ENCODE measurements at regions not wholly inside any gene's neighbourhood (a gene's known extent, or its start where the extent isn't known, plus 50 kb on each side); places are given as distances from the start of the nearest gene placed in this dataset.
"Not testable (repeated sequence)": the region's sequence is repeated elsewhere in the genome, so short reads cannot be mapped to it uniquely, and the experiment has no call there.

- H2AFZ ChIP-seq (replicated peaks): no peak overlapping the region
- H3K4me2 ChIP-seq: peak overlapping the region; percentile 33
- no peaks in the 10 kb centered on the region for H3K79me2 ChIP-seq (ENCODE audit: low read depth)
- Mint-ChIP-seq H3K27ac (no peak overlapping the region), H3K9me3 (peaks cover 2% of the 10 kb centered on the region), H3K36me3 (no peaks in the 10 kb centered on the region), H3K27me3 (ENCODE audit: insufficient read depth, low read depth) (peaks cover 3% of the 10 kb centered on the region), H3K4me1 (peaks cover 22% of the 10 kb centered on the region), H3K4me3 (no peak overlapping the region)
- TF ChIP-seq EZH2 (IDR thresholded peaks at IDR 0.05) (no peak), EZH2phosphoT487 (IDR thresholded peaks at IDR 0.05) (no peak)
- TF ChIP-seq, protein P1, sequence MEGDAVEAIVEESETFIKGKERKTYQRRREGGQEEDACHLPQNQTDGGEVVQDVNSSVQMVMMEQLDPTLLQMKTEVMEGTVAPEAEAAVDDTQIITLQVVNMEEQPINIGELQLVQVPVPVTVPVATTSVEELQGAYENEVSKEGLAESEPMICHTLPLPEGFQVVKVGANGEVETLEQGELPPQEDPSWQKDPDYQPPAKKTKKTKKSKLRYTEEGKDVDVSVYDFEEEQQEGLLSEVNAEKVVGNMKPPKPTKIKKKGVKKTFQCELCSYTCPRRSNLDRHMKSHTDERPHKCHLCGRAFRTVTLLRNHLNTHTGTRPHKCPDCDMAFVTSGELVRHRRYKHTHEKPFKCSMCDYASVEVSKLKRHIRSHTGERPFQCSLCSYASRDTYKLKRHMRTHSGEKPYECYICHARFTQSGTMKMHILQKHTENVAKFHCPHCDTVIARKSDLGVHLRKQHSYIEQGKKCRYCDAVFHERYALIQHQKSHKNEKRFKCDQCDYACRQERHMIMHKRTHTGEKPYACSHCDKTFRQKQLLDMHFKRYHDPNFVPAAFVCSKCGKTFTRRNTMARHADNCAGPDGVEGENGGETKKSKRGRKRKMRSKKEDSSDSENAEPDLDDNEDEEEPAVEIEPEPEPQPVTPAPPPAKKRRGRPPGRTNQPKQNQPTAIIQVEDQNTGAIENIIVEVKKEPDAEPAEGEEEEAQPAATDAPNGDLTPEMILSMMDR (IDR thresholded peaks at IDR 0.05): no peak
- H4K20me1 ChIP-seq (ENCODE audit: low read depth): no peaks in the 10 kb centered on the region
- no peak for DNase-seq (ENCODE audit: low spot score)
- peaks cover 19% of the 10 kb centered on the region for H3K4me1 ChIP-seq
- H3K9me3 ChIP-seq (ENCODE audit: low read depth): no peaks in the 10 kb centered on the region
- H3K9ac ChIP-seq: no peak overlapping the region
- H3K27me3 ChIP-seq: no peaks in the 10 kb centered on the region
- H3K27ac ChIP-seq: no peak overlapping the region
- H3K4me3 ChIP-seq: no peak overlapping the region
- H3F3A ChIP-seq (ENCODE audit: low read depth): no peaks in the 10 kb centered on the region
- H3K36me3 ChIP-seq: no peaks in the 10 kb centered on the region
Measured at GRCh38 chr14:48618057-48618456, 942.7 kb upstream of the MDGA2 start.

DNA sequence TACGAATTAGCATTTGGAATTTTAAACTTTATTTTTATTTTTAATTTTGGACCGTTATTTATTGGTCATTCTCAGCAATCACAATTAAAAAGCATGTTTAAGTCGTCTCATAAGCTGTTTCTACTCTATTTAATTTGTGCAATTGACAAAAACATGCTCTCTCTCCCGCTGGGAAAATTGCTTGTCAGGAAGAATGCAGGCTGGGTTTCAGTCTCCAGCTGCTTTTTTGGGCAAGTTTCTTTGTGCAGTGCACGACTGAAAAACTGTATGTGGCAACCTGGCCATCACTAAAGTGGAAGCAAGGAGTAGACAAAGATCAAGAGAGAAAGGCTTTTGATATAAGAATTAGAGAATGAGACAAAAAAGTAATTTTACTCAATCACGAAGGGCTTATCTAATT is 941.5 kb upstream of the MDGA2 start:
- no peak overlapping the region for H3K9ac ChIP-seq
- Mint-ChIP-seq H3K27me3 (ENCODE audit: insufficient read depth, low read depth) (peaks cover 3% of the 10 kb centered on the region), H3K36me3 (peaks cover under 1% of the 10 kb centered on the region)

DNA sequence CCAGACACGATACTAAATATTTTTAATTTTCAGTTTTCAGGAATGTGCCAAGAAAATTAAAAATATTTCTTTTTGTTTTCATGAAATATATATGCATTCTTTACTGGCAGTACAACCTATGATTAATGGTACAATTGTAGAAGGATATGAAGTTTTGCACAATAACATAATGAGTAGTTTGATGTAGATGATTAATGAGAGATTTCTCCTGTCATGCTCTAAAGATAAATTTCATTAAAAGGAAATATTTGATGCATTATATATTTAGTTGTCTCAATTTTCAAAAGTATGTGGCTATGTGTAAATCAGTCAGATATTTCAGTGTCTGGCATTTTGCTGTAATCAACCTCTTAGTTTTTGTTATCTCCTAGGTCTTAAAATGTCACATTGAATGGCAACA is 940.2 kb upstream of the MDGA2 start:
- no peak overlapping the region for H3K27ac Mint-ChIP-seq
- H3K4me3 ChIP-seq: no peak overlapping the region
- no peaks in the 10 kb centered on the region for H3K27me3 ChIP-seq
- peaks cover 19% of the 10 kb centered on the region for H3K4me1 ChIP-seq
- no peak overlapping the region for H3K4me2 ChIP-seq
- no peak for TF ChIP-seq EZH2phosphoT487 (IDR thresholded peaks at IDR 0.05)
- TF ChIP-seq EZH2 (IDR thresholded peaks at IDR 0.05): no peak
- H3F3A ChIP-seq (ENCODE audit: low read depth): no peaks in the 10 kb centered on the region
- no peak overlapping the region for H3K4me3 Mint-ChIP-seq
- H3K9me3 Mint-ChIP-seq: peaks cover 19% of the 10 kb centered on the region
- no peaks in the 10 kb centered on the region for H3K9me3 ChIP-seq (ENCODE audit: low read depth)
- H3K36me3 ChIP-seq: no peaks in the 10 kb centered on the region
- no peak overlapping the region for H3K9ac ChIP-seq
- no peaks in the 10 kb centered on the region for H3K79me2 ChIP-seq (ENCODE audit: low read depth)
- H3K36me3 Mint-ChIP-seq: peaks cover 3% of the 10 kb centered on the region
- no peaks in the 10 kb centered on the region for H4K20me1 ChIP-seq (ENCODE audit: low read depth)
- no peak for DNase-seq (ENCODE audit: low spot score)
- H3K4me1 Mint-ChIP-seq: peaks cover 22% of the 10 kb centered on the region
- no peak overlapping the region for H3K27ac ChIP-seq
- no peak overlapping the region for H2AFZ ChIP-seq (replicated peaks)
- peaks cover 5% of the 10 kb centered on the region for H3K27me3 Mint-ChIP-seq (ENCODE audit: insufficient read depth, low read depth)

More for the DNA sequence above, 941.5 kb upstream of the MDGA2 start:
- Histone ChIP-seq H3K4me1 (peaks cover 19% of the 10 kb centered on the region), H3K79me2 (ENCODE audit: low read depth) (no peaks in the 10 kb centered on the region), H3K4me2 (no peak overlapping the region), H2AFZ (replicated peaks) (peak overlapping the region; percentile 44), H3F3A (ENCODE audit: low read depth) (no peaks in the 10 kb centered on the region), H4K20me1 (ENCODE audit: low read depth) (no peaks in the 10 kb centered on the region), H3K27ac (no peak overlapping the region), H3K36me3 (no peaks in the 10 kb centered on the region), H3K9me3 (ENCODE audit: low read depth) (no peaks in the 10 kb centered on the region), H3K4me3 (no peak overlapping the region), H3K27me3 (no peaks in the 10 kb centered on the region)
- H3K4me1 Mint-ChIP-seq: peaks cover 22% of the 10 kb centered on the region
- TF ChIP-seq, protein P1 (IDR thresholded peaks at IDR 0.05): no peak
- no peak for TF ChIP-seq EZH2 (IDR thresholded peaks at IDR 0.05)
- no peak for TF ChIP-seq EZH2phosphoT487 (IDR thresholded peaks at IDR 0.05)
- H3K27ac Mint-ChIP-seq: peak overlapping the region; percentile 75
- no peak overlapping the region for H3K4me3 Mint-ChIP-seq
- DNase-seq (ENCODE audit: low spot score): peak; percentile 23
- H3K9me3 Mint-ChIP-seq: peaks cover 8% of the 10 kb centered on the region

- Histone ChIP-seq H3K9ac (no peak overlapping the region), H2AFZ (replicated peaks) (no peak overlapping the region), H3K27ac (no peak overlapping the region), H3K4me1 (peaks cover 19% of the 10 kb centered on the region), H3K9me3 (ENCODE audit: low read depth) (no peaks in the 10 kb centered on the region), H3K4me2 (no peak overlapping the region), H3K4me3 (no peak overlapping the region), H3K27me3 (no peaks in the 10 kb centered on the region), H3K36me3 (no peaks in the 10 kb centered on the region), H3F3A (ENCODE audit: low read depth) (no peaks in the 10 kb centered on the region), H4K20me1 (ENCODE audit: low read depth) (no peaks in the 10 kb centered on the region), H3K79me2 (ENCODE audit: low read depth) (no peaks in the 10 kb centered on the region)
- Mint-ChIP-seq H3K27me3 (ENCODE audit: insufficient read depth, low read depth) (peaks cover 5% of the 10 kb centered on the region), H3K36me3 (peaks cover 3% of the 10 kb centered on the region), H3K9me3 (peaks cover 26% of the 10 kb centered on the region), H3K4me1 (peaks cover 22% of the 10 kb centered on the region), H3K4me3 (no peak overlapping the region), H3K27ac (no peak overlapping the region)
- no peak for TF ChIP-seq EZH2phosphoT487 (IDR thresholded peaks at IDR 0.05)
- TF ChIP-seq, protein P1 (IDR thresholded peaks at IDR 0.05): no peak
- TF ChIP-seq EZH2 (IDR thresholded peaks at IDR 0.05): no peak
- no peak for DNase-seq (ENCODE audit: low spot score)
Measured at GRCh38 chr14:48614003-48614402, 938.6 kb upstream of the MDGA2 start.

GRCh38 chr14:48606960-48607359 is 931.6 kb upstream of the MDGA2 start:
- H3K27ac ChIP-seq; H3K27ac Mint-ChIP-seq; H3F3A ChIP-seq (ENCODE audit: low read depth); H3K36me3 Mint-ChIP-seq; H3K4me1 ChIP-seq; H3K9me3 ChIP-seq (ENCODE audit: low read depth); H3K27me3 Mint-ChIP-seq (ENCODE audit: insufficient read depth, low read depth); H3K4me3 ChIP-seq; H3K27me3 ChIP-seq; DNase-seq (ENCODE audit: low spot score); H3K36me3 ChIP-seq; H3K4me1 Mint-ChIP-seq; H3K4me3 Mint-ChIP-seq; H4K20me1 ChIP-seq (ENCODE audit: low read depth); H3K4me2 ChIP-seq; H3K79me2 ChIP-seq (ENCODE audit: low read depth); H2AFZ ChIP-seq (replicated peaks); H3K9ac ChIP-seq: not testable (repeated sequence)
- peaks cover 36% of the 10 kb centered on the region for H3K9me3 Mint-ChIP-seq

All from neural progenitor cell (in vitro differentiated cells).